ENCODE measurements at regions not wholly inside any gene's neighbourhood (a gene's known extent, or its start where the extent isn't known, plus 50 kb on each side); places are given as distances from the start of the nearest gene placed in this dataset.

GRCh38 chr5:103886826-103887225, 324.2 kb upstream of the NUDT12 start:
- no peak overlapping the region for H2AFZ ChIP-seq (ENCODE audit: low read depth, low read length)
- H3K27me3 ChIP-seq (ENCODE audit: control insufficient read depth in 2 of 2, insufficient read depth in 2 of 2, low read length in 2 of 2), result no peaks in the 10 kb centered on the region
- no peak overlapping the region for H3K9ac ChIP-seq (replicated peaks; ENCODE audit: extremely low read depth, insufficient read depth, low read length)
- TF ChIP-seq MAX (IDR thresholded peaks at IDR 0.05; ENCODE audit: insufficient read depth, insufficient read length), result no peak
- TF ChIP-seq FOS (IDR thresholded peaks at IDR 0.05; ENCODE audit: borderline replicate concordance, insufficient read depth, low read length), result no peak
- TF ChIP-seq JUN (IDR thresholded peaks at IDR 0.05; ENCODE audit: borderline replicate concordance, insufficient read depth, insufficient read length, low read depth), result no peak
- no peak for TF ChIP-seq CTCF (IDR thresholded peaks at IDR 0.05; ENCODE audit: extremely low read depth in 1 of 2, insufficient read depth in 1 of 2, low read depth in 1 of 2, low read length in 2 of 2)
- TF ChIP-seq EZH2 (IDR thresholded peaks at IDR 0.05; ENCODE audit: borderline replicate concordance, low read depth, low read length, severe bottlenecking), result no peak
- no peak for TF ChIP-seq POLR2AphosphoS5 (IDR thresholded peaks at IDR 0.05; ENCODE audit: insufficient read depth, low read depth, low read length)
- no peak for TF ChIP-seq MYC (IDR thresholded peaks at IDR 0.05; ENCODE audit: low read depth, low read length)
- TF ChIP-seq GATA2 (IDR thresholded peaks at IDR 0.05; ENCODE audit: insufficient read depth, insufficient read length, low read depth, low read length), result no peak
- no peak for TF ChIP-seq POLR2A (IDR thresholded peaks at IDR 0.05; ENCODE audit: low read depth, low read length)
- no peaks in the 10 kb centered on the region for H3K79me2 ChIP-seq (ENCODE audit: control insufficient read depth, insufficient read depth, low read length)
- no peaks in the 10 kb centered on the region for H3K36me3 ChIP-seq (ENCODE audit: control insufficient read depth in 2 of 2, extremely low read depth in 1 of 2, insufficient read depth in 2 of 2, low read length in 2 of 2)
- dilution Hi-C loops (cut with MboI; ENCODE audit: extremely low pct_ligation_motif_present, low sequenced_read_pairs), result no loop called here
- POLR2A ChIA-PET, result no interaction called here
- no peaks in the 10 kb centered on the region for H3K9me1 ChIP-seq (replicated peaks; ENCODE audit: control insufficient read depth, extremely low read depth, insufficient read depth, low read length)
- H3K27ac ChIP-seq (ENCODE audit: insufficient read depth, low read depth, low read length), result no peak overlapping the region
- no TSS peak for BruUV-seq (replicated peaks)
- H3K4me2 ChIP-seq (ENCODE audit: insufficient read depth, low read length), result no peak overlapping the region
- FAIRE-seq, result no peak
- DNase-seq (ENCODE audit: low read depth, low spot score), result no peak
- H3K9me3 ChIP-seq (replicated peaks; ENCODE audit: control insufficient read depth, insufficient read depth, low read length), result no peaks in the 10 kb centered on the region
- CTCF ChIA-PET, result no interaction called here
- H3K4me1 ChIP-seq (ENCODE audit: control insufficient read depth, extremely low read depth, insufficient read depth, low read length), result no peaks in the 10 kb centered on the region
- H4K20me1 ChIP-seq (replicated peaks; ENCODE audit: control insufficient read depth, extremely low read depth, insufficient read depth, low read length), result no peaks in the 10 kb centered on the region
- intact Hi-C loops (cut with micrococcal nuclease), result no loop called here
- no peak overlapping the region for H3K4me3 ChIP-seq (replicated peaks in 1 of 3; ENCODE audit: insufficient read depth in 1 of 3, low read depth in 1 of 3, low read length in 3 of 3)

Data from endothelial cell of umbilical vein (primary cell).